H9 (cell line): ENCODE measurements at regions not wholly inside any gene's neighbourhood (a gene's known extent, or its start where the extent isn't known, plus 50 kb on each side); places are given as distances from the start of the nearest gene placed in this dataset.

Experiments used
- DNase-seq: peaks from one replicate; pipeline ENCODE4 v3.0.0-alpha.2; 2017
- H2AFZ ChIP-seq: one replicate; pipeline ENCODE4 v1.6.1; 2013; ENCODE audit warnings: mild to moderate bottlenecking, low read length, control low read depth, moderate library complexity
- H2AK5ac ChIP-seq: 2 replicates; pipeline ENCODE4 v1.6.1; 2013; ENCODE audit warnings: low read length, control low read depth, mixed read lengths; ENCODE audit not compliant: insufficient read length
- H2BK120ac ChIP-seq: one replicate; pipeline ENCODE4 v1.6.1; 2013; ENCODE audit warnings: low read depth, mild to moderate bottlenecking, low read length, control low read depth, inconsistent platforms; ENCODE audit not compliant: poor library complexity, severe bottlenecking
- H2BK12ac ChIP-seq: 2 replicates; pipeline ENCODE4 v1.6.1; 2013; ENCODE audit warnings: low read length, control low read depth, mixed read lengths, low read depth; ENCODE audit not compliant: insufficient read length
- H2BK15ac ChIP-seq: 2 replicates; pipeline ENCODE4 v1.6.1; 2013; ENCODE audit warnings: low read depth, low read length, control low read depth
- H2BK20ac ChIP-seq: one replicate; pipeline ENCODE4 v1.6.1; 2013; ENCODE audit warnings: low read depth, mild to moderate bottlenecking, low read length, control low read depth, inconsistent platforms; ENCODE audit not compliant: poor library complexity, severe bottlenecking
- H2BK5ac ChIP-seq: 2 replicates; pipeline ENCODE4 v1.6.1; 2013; ENCODE audit warnings: low read length, control low read depth, mixed read lengths; ENCODE audit not compliant: insufficient read length
- H3K14ac ChIP-seq: 2 replicates; pipeline ENCODE4 v1.6.1; 2013; ENCODE audit warnings: low read length, control low read depth; ENCODE audit not compliant: insufficient read depth
- H3K18ac ChIP-seq: 2 replicates; pipeline ENCODE4 v1.6.1; 2013; ENCODE audit warnings: low read depth, mild to moderate bottlenecking, mixed read lengths, low read length, control low read depth; ENCODE audit not compliant: insufficient read length
- H3K23ac ChIP-seq: 2 replicates; pipeline ENCODE4 v1.6.1; 2013; ENCODE audit warnings: low read length, control low read depth, mixed read lengths, low read depth; ENCODE audit not compliant: insufficient read length
- H3K23me2 ChIP-seq: 2 replicates; pipeline ENCODE4 v1.6.1; 2013; ENCODE audit warnings: low read depth, mild to moderate bottlenecking, mixed read lengths, low read length, control low read depth; ENCODE audit not compliant: insufficient read length, poor library complexity, severe bottlenecking
- H3K27ac ChIP-seq: 2 replicates; pipeline ENCODE4 v1.5.1; 2013; ENCODE audit warnings: low read length, control low read depth, mixed read lengths, low read depth; ENCODE audit not compliant: insufficient read length
- H3K27me3 ChIP-seq: 2 replicates; pipeline ENCODE4 v1.6.1; 2013; ENCODE audit warnings: low read length, control low read depth, inconsistent platforms; ENCODE audit not compliant: insufficient read depth
- H3K4ac ChIP-seq: 2 replicates; pipeline ENCODE4 v1.6.1; 2013; ENCODE audit warnings: low read depth, mild to moderate bottlenecking, control low read depth, inconsistent platforms, low read length, moderate library complexity
- H3K4me1 ChIP-seq: 2 replicates; pipeline ENCODE4 v1.6.1; 2013; ENCODE audit warnings: low read length, control low read depth, inconsistent platforms; ENCODE audit not compliant: insufficient read depth
- H3K4me2 ChIP-seq: 2 replicates; pipeline ENCODE4 v1.6.1; 2013; ENCODE audit warnings: low read length, control low read depth, mixed read lengths; ENCODE audit not compliant: insufficient read length, insufficient read depth
- H3K56ac ChIP-seq: 2 replicates; pipeline ENCODE4 v1.6.1; 2013; ENCODE audit warnings: low read depth, mild to moderate bottlenecking, mixed read lengths, low read length, control low read depth; ENCODE audit not compliant: insufficient read length
- H3K79me1 ChIP-seq: 2 replicates; pipeline ENCODE4 v1.6.1; 2013; ENCODE audit warnings: low read depth, mild to moderate bottlenecking, moderate library complexity, low read length, control low read depth, inconsistent platforms; ENCODE audit not compliant: insufficient read depth, poor library complexity, severe bottlenecking
- H3K79me2 ChIP-seq: 2 replicates; pipeline ENCODE4 v1.6.1; 2013; ENCODE audit warnings: low read length, control low read depth, inconsistent platforms; ENCODE audit not compliant: insufficient read depth
- H3K9ac ChIP-seq: 2 replicates; pipeline ENCODE4 v1.6.1; 2013; ENCODE audit warnings: low read length, control low read depth, mixed read lengths; ENCODE audit not compliant: insufficient read length; ENCODE audit errors: extremely low read depth
- H3K9me3 ChIP-seq: one replicate; pipeline ENCODE4 v1.6.1; 2013; ENCODE audit warnings: low read depth, low read length, inconsistent platforms; ENCODE audit not compliant: control insufficient read depth
- H3T11ph ChIP-seq: one replicate; pipeline ENCODE4 v1.6.1; 2013; ENCODE audit warnings: mild to moderate bottlenecking, low read length, control low read depth, inconsistent platforms
- H4K20me1 ChIP-seq: one replicate; pipeline ENCODE4 v1.6.1; 2013; ENCODE audit not compliant: control insufficient read depth, insufficient read length, insufficient read depth
- H4K5ac ChIP-seq: 2 replicates; pipeline ENCODE4 v1.6.1; 2013; ENCODE audit warnings: low read depth, mild to moderate bottlenecking, mixed read lengths, low read length, control low read depth; ENCODE audit not compliant: insufficient read length
- H4K8ac ChIP-seq: replicated peaks from 2 replicates; pipeline ENCODE4 v1.6.1; 2013; ENCODE audit warnings: low read length, control low read depth, mixed read lengths, low read depth; ENCODE audit not compliant: insufficient read length
- H4K91ac ChIP-seq: 2 replicates; pipeline ENCODE4 v1.6.1; 2013; ENCODE audit warnings: low read depth, mild to moderate bottlenecking, moderate library complexity, mixed read lengths, low read length, control low read depth; ENCODE audit not compliant: insufficient read length
- H3K27ac Mint-ChIP-seq, 3 experiments: 2 replicates in 2 of 3; 3 replicates in 1 of 3; pipeline ENCODE4 v1.8.0; 2020 to 2021; ENCODE audit warnings: mixed read lengths in 3 of 3, mild to moderate bottlenecking in 1 of 3, moderate library complexity in 1 of 3
- H3K27me3 Mint-ChIP-seq: 2 replicates; pipeline ENCODE4 v1.8.0; 2021; ENCODE audit warnings: low read depth, mild to moderate bottlenecking, moderate library complexity, mixed read lengths
- H3K36me3 Mint-ChIP-seq, 3 experiments: 2 replicates in 2 of 3; 3 replicates in 1 of 3; pipeline ENCODE4 v1.8.0; 2020 to 2021; ENCODE audit warnings: low read depth in 3 of 3, mixed read lengths in 3 of 3; ENCODE audit not compliant: insufficient read depth in 1 of 3
- H3K4me1 Mint-ChIP-seq, 2 experiments: 2 replicates each; pipeline ENCODE4 v1.8.0; 2020; ENCODE audit warnings: mixed read lengths in 2 of 2
- H3K4me3 Mint-ChIP-seq, 2 experiments: 2 replicates in 1 of 2; 3 replicates in 1 of 2; pipeline ENCODE4 v1.8.0; 2020 to 2021; ENCODE audit warnings: mild to moderate bottlenecking in 2 of 2, mixed read lengths in 2 of 2, moderate library complexity in 1 of 2
- H3K9me3 Mint-ChIP-seq, 2 experiments: 2 replicates in 1 of 2; 3 replicates in 1 of 2; pipeline ENCODE4 v1.8.0; 2020; ENCODE audit warnings: mild to moderate bottlenecking in 2 of 2, mixed read lengths in 2 of 2, moderate library complexity in 1 of 2
- CTCF ChIP-seq: fragments of 200-600 bp; sonication (generic); conservative IDR thresholded peaks from 3 replicates; pipeline ENCODE4 v1.8.0; 2021; ENCODE audit warnings: antibody characterized with exemption, mild to moderate bottlenecking
- WGBS: extraction: QIAGEN DNeasy Blood & Tissue Kit; methylation state at CpG from one replicate; pipeline ENCODE4 v1.1.7; 2013; ENCODE audit warnings: missing lambda C conversion rate, low lambda C conversion rate, mixed read lengths; ENCODE audit not compliant: insufficient read length; ENCODE audit errors: extremely low coverage; 5-methylcytosine and 5-hydroxymethylcytosine counted together

GRCh38 chr9:113705928-113706519 is 170.1 kb upstream of the ZNF618 start:
- H3K4me2 ChIP-seq, result no peak overlapping the region
- H3K27me3 Mint-ChIP-seq, result peaks cover 19% of the 10 kb centered on the region
- H2BK15ac ChIP-seq, result no peak overlapping the region
- H4K5ac ChIP-seq, result no peak overlapping the region
- H3K4ac ChIP-seq, result no peak overlapping the region
- no peak overlapping the region for H2AFZ ChIP-seq
- H3K27ac Mint-ChIP-seq, result peak overlapping the region in 2 of 3 experiments; percentile 35 to 97; a peak in 3 of 7 replicates
- peak overlapping the region; percentile 71 for H3K27ac ChIP-seq
- no peaks in the 10 kb centered on the region for H4K20me1 ChIP-seq
- H3K36me3 Mint-ChIP-seq, result peaks cover 3 to 12% (median 10%) of the 10 kb centered on the region in 3 experiments; a peak in 5 of 7 replicates
- peaks cover 18% of the 10 kb centered on the region; the same call in 1 of the 2 replicates for H3K4me1 ChIP-seq
- no peaks in the 10 kb centered on the region for H3K9me3 ChIP-seq
- no peak overlapping the region for H3K23ac ChIP-seq
- no peak overlapping the region for H2BK5ac ChIP-seq
- peaks cover 8 to 16% of the 10 kb centered on the region in 2 experiments for H3K9me3 Mint-ChIP-seq
- H2BK12ac ChIP-seq, result no peak overlapping the region
- peak; percentile 52 for DNase-seq
- H3K56ac ChIP-seq, result no peak overlapping the region
- H4K91ac ChIP-seq, result no peak overlapping the region
- H3K14ac ChIP-seq, result no peak overlapping the region
- no peak overlapping the region for H2BK20ac ChIP-seq
- peak overlapping the region; percentile 9 for H2AK5ac ChIP-seq
- no CpG with 5 or more reads among the region's 2 CpGs for WGBS
- H3K4me1 Mint-ChIP-seq, result peaks cover 40 to 41% of the 10 kb centered on the region in 2 experiments
- peaks cover 2% of the 10 kb centered on the region; the same call in 1 of the 2 replicates for H3K27me3 ChIP-seq
- no peak overlapping the region for H4K8ac ChIP-seq
- H3K23me2 ChIP-seq, result no peaks in the 10 kb centered on the region
- no peak for TF ChIP-seq CTCF
- no peak overlapping the region; a peak in 1 of 5 replicates for H3K4me3 Mint-ChIP-seq
- no peaks in the 10 kb centered on the region for H3K79me1 ChIP-seq
- no peak overlapping the region for H2BK120ac ChIP-seq
- H3T11ph ChIP-seq, result no peak overlapping the region
- H3K79me2 ChIP-seq, result no peaks in the 10 kb centered on the region
- H3K9ac ChIP-seq, result no peak overlapping the region
- H3K18ac ChIP-seq, result no peak overlapping the region
